ENCODE measurements at regions not wholly inside any gene's neighbourhood (a gene's known extent, or its start where the extent isn't known, plus 50 kb on each side); places are given as distances from the start of the nearest gene placed in this dataset.

DNA sequence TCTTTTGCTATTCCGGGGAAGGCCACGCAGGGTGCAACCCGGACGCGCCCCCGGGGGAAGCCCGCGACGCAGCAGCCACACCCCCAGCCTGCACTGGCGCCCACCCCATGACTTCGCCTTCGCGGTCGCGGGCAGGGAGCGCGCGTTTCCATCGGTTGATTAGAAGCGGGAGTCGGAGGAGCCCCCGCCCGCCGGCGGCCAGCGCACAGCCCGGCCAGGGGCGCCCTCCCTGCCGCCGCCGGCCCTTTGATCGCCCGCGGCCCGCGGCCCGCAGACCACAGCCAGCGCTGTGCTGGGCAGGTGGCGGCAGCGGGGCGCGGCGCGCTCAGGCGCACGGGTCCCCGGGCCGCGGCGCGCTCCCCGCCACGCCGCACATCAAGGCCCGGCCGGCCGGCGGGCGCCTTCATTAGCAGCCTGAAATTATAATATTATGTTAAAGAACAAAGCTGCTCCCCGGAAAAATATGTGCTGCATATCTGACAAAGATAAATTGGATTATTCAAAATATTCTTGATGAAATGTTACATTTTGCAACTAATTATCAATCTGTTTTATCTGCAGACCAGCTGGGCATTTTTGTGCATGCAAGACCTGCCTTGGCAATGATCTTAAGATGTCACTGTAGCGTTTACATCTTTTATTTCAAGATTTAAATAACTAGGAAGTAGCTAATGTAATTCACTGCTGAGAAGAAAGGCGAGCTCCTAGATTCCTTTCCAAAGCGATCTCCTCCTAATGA is 160.7 kb upstream of the MKI67 start:
- TF ChIP-seq, protein P1, sequence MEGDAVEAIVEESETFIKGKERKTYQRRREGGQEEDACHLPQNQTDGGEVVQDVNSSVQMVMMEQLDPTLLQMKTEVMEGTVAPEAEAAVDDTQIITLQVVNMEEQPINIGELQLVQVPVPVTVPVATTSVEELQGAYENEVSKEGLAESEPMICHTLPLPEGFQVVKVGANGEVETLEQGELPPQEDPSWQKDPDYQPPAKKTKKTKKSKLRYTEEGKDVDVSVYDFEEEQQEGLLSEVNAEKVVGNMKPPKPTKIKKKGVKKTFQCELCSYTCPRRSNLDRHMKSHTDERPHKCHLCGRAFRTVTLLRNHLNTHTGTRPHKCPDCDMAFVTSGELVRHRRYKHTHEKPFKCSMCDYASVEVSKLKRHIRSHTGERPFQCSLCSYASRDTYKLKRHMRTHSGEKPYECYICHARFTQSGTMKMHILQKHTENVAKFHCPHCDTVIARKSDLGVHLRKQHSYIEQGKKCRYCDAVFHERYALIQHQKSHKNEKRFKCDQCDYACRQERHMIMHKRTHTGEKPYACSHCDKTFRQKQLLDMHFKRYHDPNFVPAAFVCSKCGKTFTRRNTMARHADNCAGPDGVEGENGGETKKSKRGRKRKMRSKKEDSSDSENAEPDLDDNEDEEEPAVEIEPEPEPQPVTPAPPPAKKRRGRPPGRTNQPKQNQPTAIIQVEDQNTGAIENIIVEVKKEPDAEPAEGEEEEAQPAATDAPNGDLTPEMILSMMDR (IDR thresholded peaks at IDR 0.05; ENCODE audit: low read length, missing control alignments): no peak
- no peak overlapping the region for H3K4me3 ChIP-seq (replicated peaks; ENCODE audit: low read depth, low read length)
- DNase-seq (ENCODE audit: low read depth): no peak

DNA sequence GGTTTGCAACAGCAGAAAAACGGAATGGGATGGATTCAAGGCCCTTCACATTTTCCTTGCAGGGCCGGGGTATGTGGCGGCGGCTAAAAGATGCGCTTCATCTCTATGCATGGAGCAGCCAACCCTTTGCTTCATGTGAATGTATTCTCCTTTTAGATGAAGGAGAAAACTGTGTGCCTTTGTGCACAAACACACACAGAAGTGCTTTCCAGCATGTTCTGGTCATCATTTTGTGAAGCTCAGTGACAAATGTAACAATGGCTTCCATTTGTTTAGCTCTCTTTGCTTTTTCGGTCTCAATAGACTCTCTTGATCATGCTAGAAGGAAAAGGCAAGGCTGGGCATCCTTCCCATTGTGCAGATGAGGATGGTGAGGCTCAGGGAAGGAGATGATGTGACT is 161.7 kb upstream of the MKI67 start:
- H3K4me3 ChIP-seq (replicated peaks; ENCODE audit: low read depth, low read length): no peak overlapping the region
- no peak for DNase-seq (ENCODE audit: low read depth)
- TF ChIP-seq, protein P1 (IDR thresholded peaks at IDR 0.05; ENCODE audit: low read length, missing control alignments): no peak

DNA sequence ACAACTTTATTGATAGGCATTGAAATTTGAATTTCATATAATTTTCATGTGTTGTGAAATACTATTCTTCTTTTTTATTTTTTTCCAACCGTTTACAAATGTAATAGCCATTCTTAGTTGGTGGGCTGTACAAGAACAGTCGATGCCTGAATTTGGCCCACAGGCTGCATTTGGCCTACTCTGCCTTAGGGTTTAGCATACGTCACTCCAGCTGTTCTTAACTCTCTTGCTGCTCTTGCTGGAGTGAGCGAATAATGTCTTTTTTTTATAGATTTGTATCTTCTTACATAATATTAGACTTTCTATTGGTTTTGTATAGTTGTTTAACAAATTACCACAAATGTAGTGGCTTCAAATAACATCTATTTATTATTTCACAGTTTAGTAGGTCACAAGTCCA is 163.4 kb upstream of the MKI67 start:
- DNase-seq (ENCODE audit: low read depth): no peak
- no peak overlapping the region for H3K4me3 ChIP-seq (replicated peaks; ENCODE audit: low read depth, low read length)
- TF ChIP-seq, protein P1 (IDR thresholded peaks at IDR 0.05; ENCODE audit: low read length, missing control alignments): no peak

DNA sequence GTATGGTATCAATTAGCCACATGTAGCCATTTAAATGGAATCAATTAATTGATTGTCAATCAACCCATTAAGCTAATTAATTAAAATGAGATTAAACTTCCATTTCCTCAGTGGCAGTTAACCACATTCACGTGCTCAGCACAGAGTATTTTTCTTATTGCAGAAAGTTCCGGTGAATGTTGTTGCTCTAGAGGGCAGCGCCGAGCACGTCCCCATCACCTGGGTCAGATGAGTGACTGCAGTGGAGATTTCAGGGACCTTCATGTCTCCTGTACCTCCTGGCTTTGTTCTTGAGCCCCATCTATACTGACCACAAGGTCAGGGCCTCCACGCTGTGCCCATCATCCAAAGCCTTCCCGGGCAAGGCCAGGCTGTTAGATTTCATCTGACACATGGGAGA is 168.8 kb upstream of the MKI67 start:
- DNase-seq (ENCODE audit: low read depth): no peak
- TF ChIP-seq, protein P1 (IDR thresholded peaks at IDR 0.05; ENCODE audit: low read length, missing control alignments): no peak
- H3K4me3 ChIP-seq (replicated peaks; ENCODE audit: low read depth, low read length): no peak overlapping the region

DNA sequence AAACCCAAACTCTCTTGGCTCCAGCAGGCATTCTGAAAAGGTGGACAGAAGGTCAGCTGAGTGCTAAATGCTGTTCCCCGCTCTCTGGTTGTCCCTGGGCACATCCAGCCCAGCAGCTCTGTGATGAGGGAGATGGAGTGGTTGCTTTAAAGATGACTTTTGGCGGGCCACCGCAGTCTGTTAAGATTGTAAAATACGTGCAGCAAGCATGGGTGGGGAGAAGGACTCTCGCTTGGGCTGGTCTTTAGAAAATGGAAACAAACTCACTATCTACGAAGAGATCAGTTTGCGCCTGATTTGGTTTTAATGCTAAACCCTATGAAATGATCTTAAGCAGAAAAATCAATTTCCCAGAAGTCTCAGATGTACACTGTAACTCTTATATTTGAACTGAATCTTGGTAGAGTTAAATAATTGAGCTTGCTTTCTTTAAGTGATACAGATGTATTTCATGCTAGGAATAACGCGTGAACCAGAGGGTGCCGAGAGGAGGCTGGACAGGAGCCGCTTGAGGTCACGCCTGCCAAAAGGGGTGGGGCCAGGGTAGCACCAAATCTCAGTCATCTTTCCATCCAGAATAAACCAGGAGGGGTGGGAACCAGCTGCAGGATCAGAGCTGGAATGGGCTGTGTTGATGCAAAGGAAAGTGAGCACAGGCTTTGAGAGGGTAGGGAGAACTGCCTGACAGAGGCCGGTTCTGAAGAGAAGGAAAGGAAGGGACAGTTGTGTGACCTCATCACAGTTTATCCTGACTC is 170.2 kb upstream of the MKI67 start:
- H3K4me3 ChIP-seq (replicated peaks; ENCODE audit: low read depth, low read length): no peak overlapping the region
- no peak for DNase-seq (ENCODE audit: low read depth)

DNA sequence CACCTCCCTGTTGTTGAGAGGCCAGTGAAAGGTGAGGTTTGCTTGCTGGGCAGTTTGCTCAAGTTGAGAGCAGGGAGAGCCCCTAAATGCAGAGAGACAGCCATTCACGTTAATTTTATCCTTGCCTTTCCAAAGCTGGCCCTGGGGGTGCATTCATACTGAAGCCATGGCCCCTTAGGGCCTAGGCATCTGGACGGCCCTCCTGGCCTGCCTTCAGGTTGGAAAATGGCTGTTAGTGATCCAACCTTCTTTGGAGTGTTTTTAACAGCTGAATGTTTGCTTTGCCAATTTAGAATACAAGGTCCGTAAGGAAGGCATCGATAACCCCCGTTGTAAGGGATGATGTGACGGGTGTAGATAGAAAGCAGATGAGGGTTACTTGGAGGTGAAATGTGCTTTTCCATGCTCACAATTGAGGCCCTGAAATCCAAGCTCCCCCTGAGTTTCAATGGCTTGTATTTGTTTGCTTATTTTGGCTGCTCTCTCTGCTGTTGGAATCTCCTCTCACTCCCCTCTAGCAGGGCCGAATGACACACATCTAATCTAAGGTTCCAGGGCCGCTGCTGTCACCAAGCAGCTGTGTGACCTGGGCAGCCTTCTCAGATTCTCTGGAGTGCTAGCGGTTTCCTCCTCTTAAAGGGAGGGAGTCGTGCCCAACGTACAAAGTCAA is 171.6 kb upstream of the MKI67 start:
- TF ChIP-seq, protein P1 (IDR thresholded peaks at IDR 0.05; ENCODE audit: low read length, missing control alignments): no peak
- DNase-seq (ENCODE audit: low read depth): no peak
- no peak overlapping the region for H3K4me3 ChIP-seq (replicated peaks; ENCODE audit: low read depth, low read length)

More for the DNA sequence above, 170.2 kb upstream of the MKI67 start:
- TF ChIP-seq, protein P1 (IDR thresholded peaks at IDR 0.05; ENCODE audit: low read length, missing control alignments): no peak

Measured in fibroblast of pulmonary artery (primary cell).